GM18502 (cell line): ENCODE measurements at regions not wholly inside any gene's neighbourhood (a gene's known extent, or its start where the extent isn't known, plus 50 kb on each side); places are given as distances from the start of the nearest gene placed in this dataset.

Experiments
- ATAC-seq: cut with Tn5 transposase; IDR thresholded peaks from one replicate; pipeline ENCODE4 v1.9.1; 2021; ENCODE audit warnings: mild to moderate bottlenecking; ENCODE audit not compliant: unreplicated experiment, poor library complexity

DNA sequence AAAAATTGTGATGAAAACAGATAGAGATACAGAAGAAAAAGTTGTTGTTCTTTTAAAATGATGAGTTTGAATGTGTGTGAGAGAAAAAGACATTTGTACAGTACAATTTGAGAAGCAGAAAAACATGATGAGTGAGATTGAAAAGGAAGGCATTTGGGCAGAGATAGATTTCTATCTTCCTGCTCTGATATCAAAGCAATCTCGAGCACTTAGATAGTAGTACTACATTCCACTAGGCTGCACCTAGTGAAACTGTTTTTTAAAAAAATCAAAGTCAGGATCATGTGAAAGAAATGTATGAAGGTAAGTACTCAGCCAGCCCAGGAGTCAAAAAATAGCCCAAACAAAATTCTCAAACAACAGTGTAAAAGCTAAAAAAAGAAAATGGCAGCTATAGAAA is 104.1 kb upstream of the UBE2E2 start:
- no peak for ATAC-seq

DNA sequence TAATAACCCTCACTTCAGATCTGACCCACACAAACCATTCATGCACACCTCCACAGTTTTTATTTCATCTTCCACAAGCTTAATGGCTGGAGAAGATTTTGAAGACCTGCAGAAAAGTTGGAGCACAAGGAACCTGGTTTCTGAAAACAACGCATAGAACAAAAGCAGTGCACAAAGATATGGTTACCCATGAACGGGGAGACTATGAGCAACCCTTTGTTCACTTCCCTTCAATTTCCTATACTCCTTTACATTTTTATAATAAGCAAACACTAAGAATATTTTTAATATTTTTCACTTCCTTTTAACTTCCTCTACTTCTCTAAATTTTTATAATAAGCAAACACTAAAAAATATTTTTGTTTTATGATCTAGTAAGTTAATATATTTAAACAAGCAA is 103.5 kb upstream of the UBE2E2 start:
- no peak for ATAC-seq

GRCh38 chr3:23100106-23100505 is 103.0 kb upstream of the UBE2E2 start:
- no peak for ATAC-seq

DNA sequence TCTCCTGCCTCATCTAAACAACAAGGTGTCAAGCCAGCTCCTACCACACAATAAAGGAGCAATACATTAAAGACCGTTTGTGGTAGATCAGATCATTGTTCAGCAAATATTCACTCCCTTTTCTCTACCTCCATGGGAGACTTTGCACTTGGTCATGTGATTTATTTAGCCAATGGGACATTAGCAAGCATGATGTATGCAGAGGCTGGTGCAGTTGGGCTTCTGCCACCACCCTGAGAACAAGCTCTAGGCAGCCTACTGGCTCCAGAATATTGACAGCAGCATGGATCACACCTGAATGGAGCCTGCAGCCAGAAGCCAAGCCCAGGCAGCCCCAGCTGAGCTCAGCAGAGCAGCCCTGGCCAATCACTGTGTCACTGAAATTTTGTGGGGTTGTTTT is 99.4 kb upstream of the UBE2E2 start:
- no peak for ATAC-seq

DNA sequence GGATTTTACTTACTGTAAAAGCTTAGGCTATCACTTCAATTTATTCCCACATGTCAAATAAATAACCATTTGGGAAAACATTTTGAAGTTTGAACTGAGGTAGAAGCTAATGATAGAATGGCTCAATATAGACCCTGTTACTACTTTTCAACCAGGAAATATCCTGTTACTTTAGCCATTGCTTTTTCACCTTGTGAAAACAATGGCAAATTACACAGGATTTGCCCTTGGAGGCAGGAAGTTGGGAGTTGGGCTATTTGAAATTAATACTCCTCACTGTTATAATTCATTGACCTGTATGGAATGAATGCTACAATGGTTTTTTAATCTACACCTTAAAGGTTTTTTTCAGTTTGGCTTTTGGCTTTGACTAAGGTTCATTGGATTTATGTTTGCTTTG is 98.1 kb upstream of the UBE2E2 start:
- ATAC-seq, result no peak

DNA sequence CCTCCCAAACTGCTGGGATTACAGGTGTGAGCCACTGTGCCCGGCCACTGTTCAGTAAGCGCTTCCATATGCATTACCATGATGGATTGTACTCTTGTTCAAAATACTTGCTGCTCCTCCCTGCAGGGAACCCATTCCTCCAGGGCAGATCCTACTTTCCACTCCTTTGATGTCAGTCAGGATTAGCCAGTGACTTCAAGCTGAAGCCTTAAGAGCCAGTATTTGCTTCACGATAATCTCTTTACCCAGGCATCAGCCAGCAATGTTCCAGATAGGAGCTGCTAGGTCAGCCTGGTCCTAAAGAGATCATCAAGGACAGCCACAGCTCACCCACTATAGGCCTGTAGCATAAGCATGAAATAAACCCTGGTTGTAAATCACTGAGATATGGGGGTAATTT is 96.5 kb upstream of the UBE2E2 start:
- ATAC-seq, result no peak

GRCh38 chr3:23107221-23107620 is 95.9 kb upstream of the UBE2E2 start:
- ATAC-seq, result no peak

DNA sequence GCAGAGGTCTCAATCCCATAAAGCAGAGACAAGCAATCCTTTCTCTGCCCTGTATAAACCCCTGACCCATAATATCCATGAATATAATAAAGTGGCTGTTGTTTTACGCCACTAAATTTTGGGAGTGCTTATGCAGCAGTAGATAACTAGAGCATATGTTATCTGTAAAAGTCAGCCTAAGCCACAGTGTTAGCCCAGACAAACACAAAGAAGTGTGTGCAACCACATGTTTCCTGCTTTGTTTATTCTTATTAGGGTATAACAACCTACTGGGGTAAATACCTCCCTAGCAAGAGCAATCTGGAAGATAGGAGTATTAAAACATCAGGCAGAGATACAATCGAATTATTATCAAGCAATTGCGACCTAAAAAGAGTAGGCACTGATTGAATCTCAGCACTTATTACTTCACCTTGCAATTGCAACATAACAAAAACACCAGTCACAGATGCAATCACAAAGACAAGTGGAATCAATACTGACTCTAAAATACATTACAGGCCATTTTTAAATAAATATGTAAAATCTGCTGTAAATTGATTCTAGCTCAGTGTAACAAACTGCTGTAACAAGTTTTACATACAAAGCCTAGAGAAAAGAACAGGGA is 94.6 kb upstream of the UBE2E2 start:
- ATAC-seq, result no peak

DNA sequence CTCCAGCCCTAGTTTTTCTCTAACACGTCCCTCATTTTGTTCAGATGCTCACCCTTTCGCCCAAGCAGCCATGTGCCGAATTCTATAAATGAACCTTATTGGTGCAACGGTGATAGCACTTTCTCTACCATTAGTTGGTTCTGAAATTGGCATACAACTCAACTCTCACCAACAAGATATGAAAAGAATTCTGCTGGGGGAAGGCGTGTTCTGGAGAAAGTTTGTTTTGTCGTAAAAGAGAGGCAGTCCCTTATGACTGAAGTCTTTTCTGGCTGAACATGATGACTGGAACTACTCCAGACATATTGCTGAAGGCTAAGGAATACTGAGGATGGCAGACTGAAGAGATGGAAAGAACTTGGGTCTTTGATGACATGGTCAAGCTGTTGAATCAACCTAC is 91.8 kb upstream of the UBE2E2 start:
- no peak for ATAC-seq

- no peak for ATAC-seq
These were observed 91.3 kb upstream of the UBE2E2 start for GRCh38 chr3:23111797-23112196.

DNA sequence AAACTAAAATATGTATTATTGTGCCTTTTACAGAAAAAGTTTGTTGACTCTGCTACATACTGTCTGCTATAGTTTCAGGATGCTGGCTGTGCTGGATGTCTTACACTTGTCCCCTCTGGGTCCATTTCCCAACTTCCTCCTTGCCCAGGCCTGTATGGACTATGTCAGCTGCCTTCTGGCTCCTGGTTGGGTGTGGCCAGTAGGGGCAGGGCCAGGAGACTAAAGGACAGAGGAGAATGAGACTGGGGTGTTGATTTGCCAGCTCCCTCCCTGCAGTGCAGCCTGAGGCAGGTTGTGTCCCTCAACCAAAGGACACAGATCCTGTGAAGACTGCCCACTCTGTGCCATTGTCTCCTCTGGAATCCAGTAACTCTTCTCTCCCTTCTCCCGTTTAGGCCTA is 90.6 kb upstream of the UBE2E2 start:
- ATAC-seq, result no peak

- ATAC-seq, result no peak
These were observed 89.5 kb upstream of the UBE2E2 start for GRCh38 chr3:23113455-23114171.

DNA sequence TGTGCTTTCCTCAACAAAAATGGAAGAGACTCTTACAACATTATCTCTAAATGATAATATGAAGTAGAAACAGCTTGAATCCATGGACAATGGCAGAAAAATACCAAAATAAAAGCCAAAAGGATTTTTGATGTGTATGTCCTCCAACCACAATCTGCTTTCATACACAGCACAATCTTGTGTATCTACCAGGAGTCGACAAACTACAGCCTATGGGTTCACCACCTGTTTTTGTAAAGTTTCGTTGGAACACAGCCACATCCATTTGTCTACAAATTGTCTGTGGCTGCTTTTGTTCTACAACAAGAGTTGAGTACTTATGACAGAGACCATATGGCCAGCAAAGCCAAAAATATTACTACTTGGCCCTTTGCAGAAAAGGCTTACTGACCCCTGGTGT is 88.7 kb upstream of the UBE2E2 start:
- no peak for ATAC-seq

- ATAC-seq, result no peak
These were observed 87.8 kb upstream of the UBE2E2 start for GRCh38 chr3:23115171-23115877.

DNA sequence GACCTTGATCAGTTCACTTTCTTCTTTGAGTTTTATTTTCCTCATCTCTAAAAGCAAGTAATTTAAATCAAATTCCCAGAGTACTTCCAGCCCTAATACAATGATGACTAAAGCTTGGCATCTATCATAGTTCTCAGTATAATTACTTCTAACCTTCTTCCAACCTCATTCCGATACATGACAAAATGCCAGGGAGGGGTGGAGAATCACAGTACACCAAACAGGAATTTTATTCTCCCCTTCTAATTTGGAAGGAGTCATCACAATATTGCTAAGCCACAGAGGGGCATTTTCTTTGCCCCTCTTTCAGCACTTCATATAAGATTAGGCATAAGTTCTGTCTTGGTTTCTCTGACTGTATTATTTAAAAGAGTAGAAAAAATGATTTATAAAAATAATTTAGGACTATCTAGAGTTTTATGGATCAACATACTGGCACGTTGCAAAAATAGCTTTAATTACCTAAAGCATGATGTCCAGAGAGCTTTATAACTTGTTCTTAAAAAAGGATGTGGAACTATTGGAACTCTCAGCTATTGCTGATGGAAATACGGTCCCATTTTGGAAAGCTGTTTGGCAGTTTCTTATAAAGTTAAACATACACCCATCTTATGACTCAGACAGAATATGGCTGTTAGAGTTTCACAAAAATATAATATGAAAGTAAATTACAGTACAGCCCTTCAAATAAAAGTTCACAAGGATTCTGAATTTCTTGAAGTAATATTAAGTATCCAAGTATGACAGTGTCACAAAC is 86.9 kb upstream of the UBE2E2 start:
- no peak for ATAC-seq

GRCh38 chr3:23117856-23118255 is 85.3 kb upstream of the UBE2E2 start:
- ATAC-seq, result no peak

- no peak for ATAC-seq
These were observed 75.9 kb upstream of the UBE2E2 start for GRCh38 chr3:23127196-23127595.

DNA sequence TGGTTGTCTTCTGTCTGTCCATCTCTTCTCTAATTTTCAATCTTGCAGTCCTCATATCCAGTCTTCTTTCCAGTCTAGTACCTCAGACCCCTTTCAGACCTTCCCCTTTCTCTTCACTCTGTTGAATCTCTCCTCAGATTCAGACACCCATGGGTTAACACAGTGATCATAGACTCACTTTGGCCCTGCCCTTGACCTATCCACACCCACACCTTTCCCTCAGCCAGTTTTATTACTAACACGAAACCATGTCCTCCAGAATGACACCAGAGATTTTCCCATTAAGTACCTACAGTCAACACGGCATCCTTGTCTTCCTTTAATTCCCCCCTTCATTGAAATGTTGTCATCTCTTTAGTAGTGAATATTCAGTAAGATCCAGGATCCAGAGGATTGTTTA is 74.5 kb upstream of the UBE2E2 start:
- no peak for ATAC-seq

GRCh38 chr3:23129117-23129516 is 74.0 kb upstream of the UBE2E2 start:
- no peak for ATAC-seq

DNA sequence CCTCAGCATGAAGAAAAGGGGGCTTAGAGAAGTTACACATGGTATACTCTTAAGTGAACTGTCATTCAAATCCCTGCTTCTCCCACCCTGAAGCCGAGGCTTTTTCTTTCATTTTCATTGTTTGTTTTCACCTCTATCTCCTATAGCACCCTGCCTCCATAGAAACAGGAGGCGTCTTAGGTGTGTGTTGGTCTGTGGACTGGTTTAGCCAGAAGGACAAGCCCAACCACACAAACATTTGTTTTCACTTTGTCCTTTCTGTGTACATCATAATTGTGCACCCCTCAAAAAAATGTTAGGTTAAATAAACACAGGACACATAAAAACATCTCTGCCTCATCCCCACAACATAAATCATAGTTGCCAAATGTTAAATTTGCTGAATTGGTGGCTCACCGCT is 73.3 kb upstream of the UBE2E2 start:
- no peak for ATAC-seq

GRCh38 chr3:23130406-23130805 is 72.7 kb upstream of the UBE2E2 start:
- no peak for ATAC-seq
